HG02588 (cell line): ENCODE measurements at regions not wholly inside any gene's neighbourhood (a gene's known extent, or its start where the extent isn't known, plus 50 kb on each side); places are given as distances from the start of the nearest gene placed in this dataset.
"Not testable (repeated sequence)": the region's sequence is repeated elsewhere in the genome, so short reads cannot be mapped to it uniquely, and the experiment has no call there.

Source experiments
- ATAC-seq: cut with Tn5 transposase; IDR thresholded peaks from one replicate; pipeline ENCODE4 v1.9.1; 2021; ENCODE audit warnings: mild to moderate bottlenecking, moderate library complexity; ENCODE audit not compliant: unreplicated experiment

DNA sequence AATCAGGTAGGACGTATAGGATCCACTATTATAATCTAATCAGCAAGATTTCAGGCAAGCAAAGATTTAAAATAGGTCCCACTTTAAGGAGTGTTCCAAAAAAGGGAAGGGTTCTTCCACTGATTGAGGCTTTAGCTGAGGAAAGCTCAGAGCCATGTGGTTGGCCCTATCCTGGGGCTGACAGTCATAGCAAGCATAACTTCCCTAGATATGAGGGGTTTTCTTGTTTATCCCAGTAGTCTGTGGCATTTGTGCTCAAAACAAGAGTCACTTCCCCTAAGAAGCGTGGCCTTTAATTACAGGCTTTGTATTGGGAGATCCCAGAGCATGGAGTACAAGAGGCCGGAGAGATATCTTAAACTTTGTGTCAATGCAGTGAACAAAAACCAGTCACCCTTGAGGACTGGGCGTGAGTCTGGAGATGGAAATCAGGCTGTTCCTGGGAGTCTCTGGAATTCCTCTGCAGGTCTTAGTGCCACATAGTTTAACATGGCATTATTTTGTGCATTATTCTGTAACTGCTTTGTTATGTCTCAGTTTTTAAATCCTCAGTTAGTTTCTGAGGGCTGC lies 136.9 kb upstream of the FBXO11 start:
- no peak for ATAC-seq

DNA sequence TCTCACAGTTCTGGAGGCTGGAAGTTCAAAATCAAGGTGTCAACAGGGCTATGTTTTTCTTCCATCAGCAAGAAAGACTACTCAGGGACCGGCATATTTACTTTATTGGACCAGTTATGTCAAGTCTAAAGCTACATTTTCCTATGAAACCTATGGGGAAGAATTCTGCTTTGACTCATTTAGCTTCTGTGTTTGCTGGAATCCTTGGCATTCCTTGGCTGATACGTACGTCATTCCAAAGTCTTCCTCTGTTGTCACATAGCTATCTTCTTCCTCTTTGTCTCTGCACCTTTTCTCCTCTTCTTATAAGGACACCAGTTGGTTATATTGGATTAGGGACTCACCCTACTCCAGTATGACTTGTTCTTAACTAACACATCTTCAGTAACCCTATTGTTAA lies 137.4 kb upstream of the FBXO11 start:
- ATAC-seq = no peak

DNA sequence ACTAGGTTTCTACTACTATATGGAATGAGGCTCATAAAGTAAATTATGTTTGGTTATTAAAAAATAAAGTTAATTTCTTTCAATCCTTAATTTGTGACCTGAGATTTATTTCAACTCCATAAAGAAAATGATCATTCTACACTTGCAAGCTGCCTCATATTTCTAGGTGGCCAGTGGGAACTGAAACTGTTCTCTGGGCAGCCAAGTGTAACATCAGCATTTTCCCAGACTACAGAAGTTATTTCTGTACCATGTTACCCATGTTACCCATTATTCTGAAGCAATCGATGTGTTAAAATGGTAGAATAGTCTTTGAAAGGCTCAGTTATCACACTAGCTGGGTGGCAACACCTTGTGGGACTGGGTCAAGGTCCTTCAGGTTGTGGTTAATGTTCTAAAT lies 139.3 kb upstream of the FBXO11 start:
- no peak for ATAC-seq

DNA sequence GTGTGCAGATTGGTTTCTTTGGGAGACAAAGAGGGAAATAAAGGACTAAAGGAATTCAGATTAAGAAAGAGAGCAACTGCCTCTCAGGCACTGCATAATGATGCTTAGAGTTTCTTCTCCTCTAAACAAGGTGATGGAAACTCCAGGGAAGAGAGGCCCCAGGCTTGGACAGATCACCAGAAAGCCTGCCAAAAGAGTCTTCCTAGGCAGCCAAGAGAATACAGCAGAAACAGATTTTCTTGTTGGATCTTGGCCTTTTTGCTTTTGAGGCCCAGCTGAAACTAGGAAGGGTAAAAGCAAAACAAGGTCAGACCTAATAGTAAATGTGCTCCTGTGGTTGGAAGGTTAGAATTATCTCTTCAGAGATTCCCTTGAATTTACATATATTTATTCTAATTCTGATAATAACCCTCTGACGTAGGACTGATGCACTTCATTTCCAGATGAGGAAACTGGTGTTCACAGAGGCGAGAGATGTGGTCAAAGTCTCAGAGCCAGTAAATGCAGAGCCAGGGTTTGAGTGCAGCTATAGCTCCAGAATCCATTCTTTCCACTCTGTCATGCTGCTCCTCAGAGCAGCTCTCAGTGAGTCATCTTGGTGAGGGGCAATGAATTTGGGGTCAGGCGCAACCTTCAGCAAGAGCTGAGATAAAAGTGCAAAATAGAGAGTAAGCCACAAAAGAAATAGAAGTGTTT lies 142.3 kb upstream of the FBXO11 start:
- ATAC-seq = no peak

- ATAC-seq = no peak
Measured at GRCh38 chr2:48049371-48049770, 143.1 kb upstream of the FBXO11 start.

DNA sequence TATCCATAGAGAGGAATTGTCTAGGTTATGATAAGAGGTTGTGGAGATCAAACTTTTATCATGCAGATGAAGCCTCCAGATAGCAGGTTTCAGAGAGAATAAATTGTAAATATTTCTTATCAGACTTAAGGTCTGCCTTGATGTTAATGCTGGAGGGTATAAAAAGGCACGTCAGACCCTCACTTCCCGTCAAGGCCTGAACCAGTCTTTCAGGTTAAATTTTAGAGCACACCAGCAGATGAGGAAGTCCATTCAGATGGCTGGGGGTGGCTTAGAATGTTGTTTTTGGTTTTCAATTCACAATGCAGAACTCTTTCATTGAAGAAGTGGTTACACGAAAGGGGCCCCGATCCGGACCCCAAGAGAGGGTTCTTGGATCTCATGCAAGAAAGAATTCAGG lies 144.4 kb upstream of the FBXO11 start:
- ATAC-seq = no peak

DNA sequence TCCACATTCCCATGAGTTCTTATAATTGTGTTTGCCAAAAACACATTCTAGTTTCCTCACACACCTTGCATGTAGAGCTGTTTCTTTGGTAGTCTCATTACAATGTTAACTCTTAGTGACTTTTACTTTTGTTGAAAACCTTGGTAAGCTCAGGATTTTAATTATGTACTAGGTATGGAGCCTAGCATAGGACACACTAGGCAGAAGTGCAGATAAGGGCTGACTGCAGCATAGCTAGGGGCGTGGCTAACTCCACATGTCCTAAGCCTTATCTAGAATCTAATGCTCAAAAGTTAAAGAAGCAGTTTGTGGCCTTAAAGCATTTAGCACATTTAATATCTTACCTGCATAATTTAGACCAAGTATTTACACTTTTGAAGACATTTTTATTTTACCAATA lies 153.7 kb upstream of the FBXO11 start:
- ATAC-seq = no peak

- ATAC-seq = not testable (repeated sequence)
Measured at GRCh38 chr2:48061656-48062055, 155.4 kb upstream of the FBXO11 start.

GRCh38 chr2:48065096-48065495 lies 158.8 kb upstream of the FBXO11 start:
- ATAC-seq = no peak

DNA sequence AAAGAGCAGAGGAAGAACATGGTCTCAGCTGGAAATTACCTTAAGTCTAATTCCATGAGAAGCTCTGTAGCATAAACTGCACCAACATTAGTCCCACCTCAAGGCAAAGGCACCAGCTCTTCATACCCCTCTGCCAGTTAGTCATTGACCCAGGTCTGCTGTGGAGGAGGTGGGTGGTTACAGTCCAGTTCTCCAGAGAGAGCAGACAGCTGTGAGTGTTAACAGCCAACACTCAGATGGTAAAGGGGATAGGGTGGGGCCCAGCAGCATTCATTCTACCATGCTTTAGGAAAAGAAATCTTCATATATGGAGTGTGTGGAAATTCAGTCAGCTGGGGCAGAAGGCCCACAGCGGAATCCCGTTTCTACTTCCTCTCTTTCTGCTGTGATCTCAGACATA lies 159.7 kb upstream of the FBXO11 start:
- no peak for ATAC-seq

DNA sequence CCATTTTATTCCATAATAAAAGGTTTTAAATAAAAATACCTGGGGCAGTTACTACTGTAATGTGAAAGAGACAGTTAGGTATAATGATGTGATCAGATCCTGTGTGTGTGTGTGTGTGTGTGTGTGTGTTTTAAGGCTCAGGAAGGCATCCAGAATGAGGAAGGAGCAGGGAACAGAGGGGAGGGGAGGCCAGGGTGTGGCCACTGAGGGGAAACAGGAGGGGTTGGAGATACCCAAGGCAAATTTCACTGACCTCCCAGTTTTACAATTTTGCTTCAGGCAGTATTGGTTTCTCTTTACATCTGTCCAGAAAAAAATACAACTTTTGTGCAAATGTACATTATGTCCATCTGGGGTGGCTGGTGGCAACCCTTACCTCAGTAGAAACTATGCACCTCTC lies 163.5 kb upstream of the FBXO11 start:
- no peak for ATAC-seq

DNA sequence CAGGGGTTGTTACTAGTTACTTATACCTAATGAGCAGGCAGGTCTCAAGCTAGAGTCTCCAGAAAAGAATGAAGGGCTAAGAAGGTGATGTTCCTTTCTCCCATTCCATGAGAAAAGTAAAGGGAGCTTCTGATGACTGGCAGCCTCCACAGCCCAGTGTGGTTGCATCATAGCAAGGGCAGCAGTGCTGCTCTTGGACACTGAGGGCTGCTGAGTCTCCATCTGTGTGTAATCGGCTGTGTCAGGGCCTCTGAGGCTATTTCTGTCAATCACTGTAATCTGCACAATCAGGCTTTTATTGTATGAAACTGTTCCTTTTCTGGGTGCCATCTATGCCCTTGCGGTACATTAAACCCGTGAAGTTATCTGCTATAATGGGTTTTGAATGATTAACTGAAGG lies 164.1 kb upstream of the FBXO11 start:
- ATAC-seq = no peak

DNA sequence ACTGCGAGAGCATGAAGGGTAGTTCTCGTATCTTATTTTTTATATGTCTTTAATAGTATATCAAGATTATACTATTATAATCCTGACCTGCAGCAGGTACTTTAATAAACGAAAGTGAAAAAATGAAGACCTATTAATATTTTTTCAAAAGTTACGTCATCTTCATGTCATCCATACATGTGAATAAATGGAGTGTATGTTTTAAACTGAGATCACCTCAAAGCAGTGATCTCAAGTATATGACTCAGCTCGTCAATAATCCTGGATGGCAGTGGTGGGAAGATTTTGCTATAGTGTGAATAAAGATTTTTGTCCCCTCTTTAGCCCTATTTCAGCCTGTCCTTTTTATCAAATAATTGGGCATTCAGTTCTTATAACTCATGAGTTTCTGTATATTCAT lies 166.3 kb upstream of the FBXO11 start:
- no peak for ATAC-seq

DNA sequence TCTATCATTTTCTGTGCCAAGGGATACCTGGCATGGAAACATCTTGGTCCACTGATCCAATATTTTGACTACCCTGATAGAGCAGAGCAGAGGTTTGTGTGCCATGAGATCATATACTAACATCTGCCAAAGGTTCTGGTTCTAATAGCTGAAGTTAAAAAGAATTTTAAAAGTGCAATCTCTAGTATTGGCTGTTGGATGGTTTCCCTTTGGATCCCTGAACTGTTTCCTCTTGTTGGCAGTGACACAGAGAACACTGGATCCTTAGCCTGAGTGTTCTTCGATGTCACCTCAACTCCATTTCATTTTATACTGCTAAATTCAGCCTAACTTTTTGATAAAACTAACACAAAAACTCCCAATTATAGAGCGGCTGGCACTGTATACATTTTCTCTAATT lies 169.3 kb upstream of the FBXO11 start:
- ATAC-seq = no peak

GRCh38 chr2:48080534-48081316 lies 174.4 kb upstream of the FBXO11 start:
- no peak for ATAC-seq

DNA sequence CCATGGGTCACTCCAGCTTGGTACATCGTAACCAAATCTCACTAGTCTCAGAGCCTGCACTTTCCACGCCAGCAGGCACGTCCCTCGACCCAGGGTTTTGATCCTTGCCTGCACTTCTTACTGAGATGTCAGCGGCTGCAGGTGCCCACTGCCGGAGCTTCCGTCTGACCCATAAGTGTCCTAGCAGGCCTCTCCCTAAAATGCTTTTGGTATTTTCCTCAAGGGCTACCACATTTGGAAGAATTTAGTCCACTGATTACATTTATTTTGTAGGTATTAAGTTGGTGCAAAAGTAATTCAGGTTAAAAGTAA lies 175.0 kb upstream of the FBXO11 start:
- no peak for ATAC-seq

DNA sequence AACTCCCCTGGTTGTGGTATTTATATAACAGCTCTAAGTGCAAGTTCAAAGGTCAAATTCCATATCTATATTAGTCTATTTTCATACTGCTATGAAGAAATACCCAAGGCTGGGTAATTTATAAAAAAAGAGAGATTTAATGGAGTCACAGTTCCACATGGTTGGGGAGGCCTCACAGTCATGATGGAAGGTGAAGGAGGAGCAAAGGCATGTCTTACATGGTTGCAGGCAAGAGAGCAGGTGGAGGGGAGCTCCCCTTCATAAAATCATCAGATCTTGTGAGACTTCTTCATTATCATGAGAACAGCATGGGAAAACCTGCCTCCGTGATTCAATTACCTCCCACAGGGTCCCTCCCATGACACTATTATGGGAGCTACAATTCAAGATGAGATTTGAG lies 179.6 kb upstream of the FBXO11 start:
- ATAC-seq = no peak

DNA sequence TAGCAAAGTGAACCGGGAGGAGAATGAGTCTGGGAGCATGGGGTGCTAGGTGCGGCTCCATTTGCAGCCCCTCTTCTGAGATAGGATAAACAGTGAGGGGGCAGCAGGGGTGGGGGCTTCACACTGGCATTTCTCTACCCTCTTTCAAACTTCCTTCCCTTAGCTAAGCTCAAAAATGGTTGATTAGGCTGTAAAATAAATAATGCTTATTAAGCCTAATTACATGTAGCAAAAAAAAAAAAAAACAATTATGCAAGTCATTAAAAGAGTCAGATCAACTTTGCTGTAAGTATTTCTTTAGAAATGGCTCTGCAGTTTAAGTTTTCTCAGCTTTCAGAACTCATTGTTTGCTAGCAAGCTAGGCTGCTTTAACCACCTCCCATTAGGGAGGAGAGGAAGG lies 182.7 kb upstream of the FBXO11 start:
- ATAC-seq = no peak

DNA sequence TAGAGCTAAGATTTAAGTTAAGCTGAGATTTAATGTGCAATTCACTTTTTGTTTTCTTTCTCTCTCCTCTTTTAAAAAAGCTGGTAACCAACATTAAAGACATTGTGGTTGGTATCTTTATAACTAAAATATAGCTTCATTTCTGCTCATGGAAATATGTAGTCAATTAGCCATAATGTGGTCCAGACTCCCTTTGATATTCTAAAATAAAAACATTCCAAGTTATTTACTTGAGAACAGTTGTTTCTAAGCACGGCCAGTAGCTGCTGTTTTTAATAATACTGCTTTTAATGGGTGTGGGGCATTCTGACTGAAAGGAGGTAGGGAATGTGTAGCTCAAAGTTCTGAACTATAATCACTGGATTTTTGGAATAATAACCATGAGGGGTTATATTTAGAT lies 183.3 kb upstream of the FBXO11 start:
- ATAC-seq = no peak

- ATAC-seq = no peak
Measured at GRCh38 chr2:48092846-48093803, 186.8 kb upstream of the FBXO11 start.

- not testable (repeated sequence) for ATAC-seq
Measured at GRCh38 chr2:48096765-48097164, 190.5 kb upstream of the FBXO11 start.
